ENCODE measurements at regions not wholly inside any gene's neighbourhood (a gene's known extent, or its start where the extent isn't known, plus 50 kb on each side); places are given as distances from the start of the nearest gene placed in this dataset.
A peak's percentile ranks its signal among the peaks of the same experiment; 100 is the strongest.

- H3K9me3 ChIP-seq (ENCODE audit: control insufficient read depth in 4 of 4, insufficient read depth in 3 of 4, low read length in 3 of 4), result peaks cover 0 to 8% (median 0%) of the 10 kb centered on the region in 4 donors
- no peak overlapping the region for H3K27ac ChIP-seq (ENCODE audit: low read depth in 1 of 2, low read length in 1 of 2)
- DNase-seq, result no peak
- 67 to 71% methylated on average over 1 of the region's 1 CpG for WGBS, 2 donors
- H3K9ac ChIP-seq (ENCODE audit: insufficient read depth in 1 of 2, low read length in 2 of 2), result no peak overlapping the region
- TF ChIP-seq, protein P1, sequence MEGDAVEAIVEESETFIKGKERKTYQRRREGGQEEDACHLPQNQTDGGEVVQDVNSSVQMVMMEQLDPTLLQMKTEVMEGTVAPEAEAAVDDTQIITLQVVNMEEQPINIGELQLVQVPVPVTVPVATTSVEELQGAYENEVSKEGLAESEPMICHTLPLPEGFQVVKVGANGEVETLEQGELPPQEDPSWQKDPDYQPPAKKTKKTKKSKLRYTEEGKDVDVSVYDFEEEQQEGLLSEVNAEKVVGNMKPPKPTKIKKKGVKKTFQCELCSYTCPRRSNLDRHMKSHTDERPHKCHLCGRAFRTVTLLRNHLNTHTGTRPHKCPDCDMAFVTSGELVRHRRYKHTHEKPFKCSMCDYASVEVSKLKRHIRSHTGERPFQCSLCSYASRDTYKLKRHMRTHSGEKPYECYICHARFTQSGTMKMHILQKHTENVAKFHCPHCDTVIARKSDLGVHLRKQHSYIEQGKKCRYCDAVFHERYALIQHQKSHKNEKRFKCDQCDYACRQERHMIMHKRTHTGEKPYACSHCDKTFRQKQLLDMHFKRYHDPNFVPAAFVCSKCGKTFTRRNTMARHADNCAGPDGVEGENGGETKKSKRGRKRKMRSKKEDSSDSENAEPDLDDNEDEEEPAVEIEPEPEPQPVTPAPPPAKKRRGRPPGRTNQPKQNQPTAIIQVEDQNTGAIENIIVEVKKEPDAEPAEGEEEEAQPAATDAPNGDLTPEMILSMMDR (IDR thresholded peaks at IDR 0.05; ENCODE audit: control extremely low read depth, extremely low read depth), result no peak
- no peak for ATAC-seq (ENCODE audit: insufficient read depth, low FRiP score)
- H3K36me3 ChIP-seq (ENCODE audit: control insufficient read depth in 4 of 4, insufficient read depth in 4 of 4, low read length in 4 of 4), result no peaks in the 10 kb centered on the region
- no peaks in the 10 kb centered on the region for H3K4me1 ChIP-seq (ENCODE audit: control insufficient read depth in 5 of 5, insufficient read depth in 5 of 5, low read length in 5 of 5)
- H3K4me3 ChIP-seq, result no peak overlapping the region
- H3K27me3 ChIP-seq (ENCODE audit: control insufficient read depth in 3 of 3, insufficient read depth in 3 of 3, low read length in 2 of 3), result peaks cover 0 to 8% (median 0%) of the 10 kb centered on the region in 3 donors
Measured at GRCh38 chr1:29739176-29739575, 502.9 kb downstream of the PTPRU start.

DNA sequence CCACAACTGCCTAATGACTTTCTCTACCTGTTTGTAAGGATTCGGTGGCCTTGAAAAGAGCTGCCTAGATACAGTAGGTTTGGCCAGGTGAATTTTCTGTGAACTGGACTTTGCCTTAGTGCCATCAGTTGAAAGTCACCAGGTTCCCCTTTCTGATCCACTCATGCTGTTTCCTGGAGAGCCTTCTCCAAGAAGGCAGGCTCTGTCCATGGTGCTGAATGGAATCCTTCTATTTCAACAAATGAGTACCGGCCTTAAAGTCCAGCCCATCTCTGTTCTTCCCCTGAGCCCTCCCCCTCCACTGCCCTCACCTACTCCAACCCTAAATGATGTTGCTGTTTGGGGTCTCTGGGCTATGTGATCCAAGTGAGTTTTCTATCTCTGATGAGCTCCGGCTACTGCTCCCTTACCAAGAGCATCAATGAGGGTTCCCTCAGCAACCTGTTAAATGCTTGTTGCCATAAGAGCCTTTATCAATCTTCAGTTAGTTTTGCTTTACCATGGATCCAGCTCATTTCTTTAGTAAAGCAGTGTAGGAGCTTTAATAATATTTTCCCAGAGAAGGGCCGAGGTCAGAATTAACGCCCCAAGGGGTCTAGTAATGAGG, 500.4 kb downstream of the PTPRU start:
- H3K9me3 ChIP-seq (ENCODE audit: control insufficient read depth in 4 of 4, insufficient read depth in 3 of 4, low read length in 3 of 4), result peaks cover 0 to 10% (median 0%) of the 10 kb centered on the region in 4 donors
- peak; percentile 40 to 79 (median 67) for DNase-seq
- ATAC-seq (ENCODE audit: insufficient read depth, low FRiP score), result no peak
- 70 to 72% methylated on average over 5 of the region's 5 CpGs for WGBS, 2 donors
- H3K36me3 ChIP-seq (ENCODE audit: control insufficient read depth in 4 of 4, insufficient read depth in 4 of 4, low read length in 4 of 4), result no peaks in the 10 kb centered on the region
- H3K27ac ChIP-seq (ENCODE audit: low read depth in 1 of 2, low read length in 1 of 2), result no peak overlapping the region
- TF ChIP-seq, protein P1 (IDR thresholded peaks at IDR 0.05; ENCODE audit: control extremely low read depth, extremely low read depth), result no peak
- H3K27me3 ChIP-seq (ENCODE audit: control insufficient read depth in 3 of 3, insufficient read depth in 3 of 3, low read length in 2 of 3), result peaks cover 0 to 4% (median 0%) of the 10 kb centered on the region in 3 donors
- H3K4me1 ChIP-seq (ENCODE audit: control insufficient read depth in 5 of 5, insufficient read depth in 5 of 5, low read length in 5 of 5), result no peaks in the 10 kb centered on the region
- H3K4me3 ChIP-seq, result no peak overlapping the region
- no peak overlapping the region for H3K9ac ChIP-seq (ENCODE audit: insufficient read depth in 1 of 2, low read length in 2 of 2)

- no peak overlapping the region for H3K9ac ChIP-seq (ENCODE audit: insufficient read depth in 1 of 2, low read length in 2 of 2)
- no peak overlapping the region for H3K4me3 ChIP-seq
- no peak for ATAC-seq (ENCODE audit: insufficient read depth, low FRiP score)
- no peak for DNase-seq
- H3K27me3 ChIP-seq (ENCODE audit: control insufficient read depth in 3 of 3, insufficient read depth in 3 of 3, low read length in 2 of 3), result no peaks in the 10 kb centered on the region
- WGBS, 2 donors, result 37 to 53% methylated on average over 3 of the region's 3 CpGs
- no peaks in the 10 kb centered on the region for H3K4me1 ChIP-seq (ENCODE audit: control insufficient read depth in 5 of 5, insufficient read depth in 5 of 5, low read length in 5 of 5)
- TF ChIP-seq, protein P1 (IDR thresholded peaks at IDR 0.05; ENCODE audit: control extremely low read depth, extremely low read depth), result no peak
- peaks cover 0 to 2% (median 0%) of the 10 kb centered on the region in 4 donors for H3K9me3 ChIP-seq (ENCODE audit: control insufficient read depth in 4 of 4, insufficient read depth in 3 of 4, low read length in 3 of 4)
- H3K27ac ChIP-seq (ENCODE audit: low read depth in 1 of 2, low read length in 1 of 2), result no peak overlapping the region
- H3K36me3 ChIP-seq (ENCODE audit: control insufficient read depth in 4 of 4, insufficient read depth in 4 of 4, low read length in 4 of 4), result no peaks in the 10 kb centered on the region
Measured at GRCh38 chr1:29732453-29732852, 496.1 kb downstream of the PTPRU start.

DNA sequence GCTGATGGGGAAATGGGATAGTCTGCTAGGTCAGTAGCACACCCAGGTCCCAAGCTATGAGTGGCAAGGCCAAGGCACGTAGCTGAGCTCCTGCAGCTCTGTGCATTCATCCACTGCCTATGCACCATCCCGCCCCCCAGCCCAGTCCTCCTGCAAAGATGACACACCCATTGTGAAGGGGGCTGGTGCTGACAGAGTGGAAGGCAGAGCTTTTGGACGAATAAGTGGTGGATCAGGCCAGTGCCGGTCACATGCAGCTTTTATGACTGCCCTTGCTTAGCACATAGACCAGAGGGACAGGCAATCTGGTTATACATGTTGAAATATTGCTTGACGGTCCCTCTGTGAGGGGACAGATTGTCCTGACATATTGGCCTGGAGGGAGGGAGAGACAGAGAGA, 494.3 kb downstream of the PTPRU start:
- no peak overlapping the region for H3K4me3 ChIP-seq
- DNase-seq (no peak), ATAC-seq (ENCODE audit: insufficient read depth, low FRiP score) (no peak)
- 74 to 87% methylated on average over 5 of the region's 5 CpGs for WGBS, 2 donors
- no peaks in the 10 kb centered on the region for H3K27me3 ChIP-seq (ENCODE audit: control insufficient read depth in 3 of 3, insufficient read depth in 3 of 3, low read length in 2 of 3)
- no peak overlapping the region for H3K9ac ChIP-seq (ENCODE audit: insufficient read depth in 1 of 2, low read length in 2 of 2)
- no peak overlapping the region for H3K27ac ChIP-seq (ENCODE audit: low read depth in 1 of 2, low read length in 1 of 2)
- H3K4me1 ChIP-seq (ENCODE audit: control insufficient read depth in 5 of 5, insufficient read depth in 5 of 5, low read length in 5 of 5), result no peaks in the 10 kb centered on the region
- peaks cover 0 to 2% (median 0%) of the 10 kb centered on the region in 4 donors for H3K9me3 ChIP-seq (ENCODE audit: control insufficient read depth in 4 of 4, insufficient read depth in 3 of 4, low read length in 3 of 4)
- H3K36me3 ChIP-seq (ENCODE audit: control insufficient read depth in 4 of 4, insufficient read depth in 4 of 4, low read length in 4 of 4), result no peaks in the 10 kb centered on the region
- TF ChIP-seq, protein P1 (IDR thresholded peaks at IDR 0.05; ENCODE audit: control extremely low read depth, extremely low read depth), result no peak
